Right renal pelvis (tissue), 4 donors: ENCODE measurements at regions not wholly inside any gene's neighbourhood (a gene's known extent, or its start where the extent isn't known, plus 50 kb on each side); places are given as distances from the start of the nearest gene placed in this dataset.

Experiments
- DNase-seq, 4 donors: peaks; one replicate each; pipeline ENCODE4 v3.0.0-alpha.2; 2013; ENCODE audit warnings: low read depth in 4 of 4, low spot score in 3 of 4, missing footprints in 1 of 4

DNA sequence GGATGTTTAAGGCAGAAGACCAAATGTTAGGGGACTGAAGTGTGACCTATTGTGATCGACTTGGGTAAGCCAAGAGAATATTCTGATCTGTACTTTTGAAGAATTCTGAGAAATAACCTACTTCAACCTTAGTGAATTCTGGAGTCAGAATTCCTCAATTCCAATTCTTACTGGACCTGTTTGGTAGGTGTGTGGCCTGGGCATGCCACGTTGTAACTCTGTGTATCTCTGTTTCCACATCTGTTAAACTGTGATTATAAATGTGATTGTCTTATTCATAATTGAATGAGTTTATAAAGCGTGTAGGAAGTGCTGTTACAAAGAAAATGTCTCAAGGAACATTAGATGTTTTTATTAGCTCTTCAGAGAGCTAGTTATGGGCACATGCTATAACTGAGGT lies 64.5 kb downstream of the TUSC1 start:
- no peak for DNase-seq

- DNase-seq: no peak
Observed at GRCh38 chr9:25603106-25603505, 75.1 kb downstream of the TUSC1 start.

GRCh38 chr9:25602400-25603044 lies 75.7 kb downstream of the TUSC1 start:
- peak; percentile 1 to 20 (median 14) for DNase-seq

DNA sequence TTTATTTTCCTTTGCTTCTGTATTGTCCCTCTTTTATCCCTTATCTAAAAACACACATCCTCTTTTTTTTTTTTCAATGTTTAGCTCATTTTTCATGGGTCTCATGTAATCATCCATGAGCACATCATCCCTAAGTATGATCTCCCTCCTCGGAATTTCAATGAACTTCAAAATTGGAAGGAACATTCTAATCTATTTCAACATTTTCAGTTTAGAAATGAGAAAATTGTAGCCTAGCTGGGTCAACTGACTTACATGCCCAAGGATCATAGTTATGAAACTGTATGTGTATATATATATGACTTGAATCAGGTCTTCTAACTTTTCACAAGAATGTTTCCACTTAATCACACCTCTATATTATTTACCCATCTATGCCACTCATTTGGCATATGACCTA lies 77.7 kb downstream of the TUSC1 start:
- DNase-seq: no peak

DNA sequence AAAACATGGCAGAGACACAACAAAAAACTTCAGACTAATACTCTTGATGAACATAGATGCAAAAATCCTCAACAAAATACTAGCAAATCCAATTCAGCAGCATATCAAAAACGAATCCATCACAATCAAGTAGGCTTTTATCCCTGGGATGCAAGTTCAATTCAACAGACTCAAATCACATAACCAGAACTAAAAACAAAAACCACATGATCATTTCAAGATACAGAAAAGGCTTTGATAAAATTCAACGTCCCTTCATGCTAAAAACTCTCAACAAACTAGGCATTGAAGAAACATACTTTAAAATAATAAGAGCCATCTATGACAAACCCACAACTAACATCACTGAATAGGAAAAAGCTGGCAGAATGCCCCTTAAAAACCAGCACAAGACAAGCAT lies 93.6 kb downstream of the TUSC1 start:
- no peak for DNase-seq

- DNase-seq: no peak
Observed at GRCh38 chr9:25573281-25573680, 105.0 kb downstream of the TUSC1 start.

GRCh38 chr9:25571491-25571890 lies 106.8 kb downstream of the TUSC1 start:
- no peak for DNase-seq

DNA sequence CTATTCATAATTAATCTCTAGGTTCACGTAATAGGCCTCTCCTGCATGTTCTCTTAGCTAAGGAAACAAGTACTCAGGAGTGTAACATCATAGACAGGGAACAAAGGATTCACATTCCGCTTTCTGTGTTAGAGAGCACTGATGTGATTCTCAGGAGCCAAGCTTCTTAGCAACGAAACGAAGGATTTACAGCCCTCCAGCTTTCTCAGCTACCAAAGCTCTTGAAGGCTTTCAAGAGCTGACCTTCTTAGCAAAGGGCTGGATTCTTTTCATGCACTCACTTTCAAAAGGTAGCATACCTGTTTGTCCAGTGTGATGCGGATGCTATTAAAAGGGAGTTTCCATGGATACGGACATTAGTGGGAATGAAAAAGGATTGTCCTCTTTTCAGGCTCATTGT lies 107.4 kb downstream of the TUSC1 start:
- no peak for DNase-seq

DNA sequence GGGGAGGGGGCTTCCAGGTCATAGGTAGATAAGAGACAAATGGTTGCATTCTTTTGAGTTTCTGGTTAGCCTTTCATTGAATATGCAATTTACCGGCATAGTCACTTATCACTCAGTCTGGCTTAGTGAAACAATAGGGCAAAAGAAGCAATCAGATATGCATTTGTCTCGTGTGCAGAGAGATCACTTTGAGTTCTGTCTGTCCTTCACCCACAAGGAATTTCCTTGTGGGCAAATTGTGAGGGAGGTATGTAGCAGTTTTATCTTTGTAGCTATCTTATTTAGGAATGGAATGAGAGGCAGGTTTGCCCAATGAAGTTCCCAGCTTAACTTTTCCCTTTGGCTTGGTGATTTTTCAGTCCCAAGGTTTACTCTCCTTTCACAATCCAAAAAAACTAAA lies 116.1 kb downstream of the TUSC1 start:
- no peak for DNase-seq

DNA sequence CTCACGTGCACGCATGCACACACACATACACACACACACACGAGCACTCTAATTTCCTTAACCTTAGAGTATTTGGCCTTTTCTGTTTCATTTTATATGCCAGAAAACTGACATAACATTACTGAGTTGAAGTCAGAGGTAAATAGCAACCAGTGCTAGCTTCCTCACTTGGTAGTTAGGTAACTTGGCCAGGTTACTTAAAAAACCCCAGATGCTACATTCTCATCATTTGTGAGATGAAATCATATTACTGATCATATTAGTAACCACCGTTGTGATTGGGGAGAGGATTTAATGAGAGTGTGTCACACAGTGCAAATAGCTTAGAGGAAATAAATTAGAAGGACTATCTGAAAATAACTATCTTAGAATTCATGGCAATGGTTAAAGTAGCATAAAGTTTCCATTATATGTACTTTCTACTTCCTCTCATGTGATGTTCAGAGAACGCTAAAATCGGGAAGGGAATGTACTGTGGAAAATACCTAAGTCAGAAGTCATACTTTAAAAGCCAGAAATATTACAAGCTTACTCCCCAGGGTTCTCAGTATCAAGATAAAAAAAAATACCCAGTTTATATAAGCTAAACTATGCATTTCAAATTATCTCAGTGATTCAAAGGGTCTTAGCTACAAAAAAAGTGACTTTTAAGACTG lies 120.5 kb downstream of the TUSC1 start:
- DNase-seq: no peak

GRCh38 chr9:25556540-25556939 lies 121.7 kb downstream of the TUSC1 start:
- DNase-seq: no peak

DNA sequence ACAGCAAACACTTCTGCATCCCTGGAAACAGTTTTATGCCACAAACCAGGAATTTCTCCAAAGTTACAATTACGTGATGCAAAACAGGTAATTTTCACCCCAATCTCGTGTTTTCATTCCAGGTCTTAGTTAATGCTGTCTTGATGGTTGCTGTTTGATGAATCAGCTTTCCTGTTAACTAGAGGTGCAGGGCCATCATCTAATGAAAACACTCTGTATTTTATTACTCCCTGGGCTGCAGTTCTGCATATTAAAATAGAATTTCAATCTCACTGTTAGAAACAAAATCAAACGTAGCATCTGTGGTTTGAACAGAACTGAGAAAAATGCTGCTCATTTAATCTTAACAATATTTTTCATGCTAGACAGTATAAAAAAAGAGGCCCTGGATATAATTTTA lies 129.4 kb downstream of the TUSC1 start:
- DNase-seq: no peak

- no peak for DNase-seq
Observed at GRCh38 chr9:25543806-25544205, 134.4 kb downstream of the TUSC1 start.

GRCh38 chr9:25542319-25542718 lies 135.9 kb downstream of the TUSC1 start:
- DNase-seq: no peak

DNA sequence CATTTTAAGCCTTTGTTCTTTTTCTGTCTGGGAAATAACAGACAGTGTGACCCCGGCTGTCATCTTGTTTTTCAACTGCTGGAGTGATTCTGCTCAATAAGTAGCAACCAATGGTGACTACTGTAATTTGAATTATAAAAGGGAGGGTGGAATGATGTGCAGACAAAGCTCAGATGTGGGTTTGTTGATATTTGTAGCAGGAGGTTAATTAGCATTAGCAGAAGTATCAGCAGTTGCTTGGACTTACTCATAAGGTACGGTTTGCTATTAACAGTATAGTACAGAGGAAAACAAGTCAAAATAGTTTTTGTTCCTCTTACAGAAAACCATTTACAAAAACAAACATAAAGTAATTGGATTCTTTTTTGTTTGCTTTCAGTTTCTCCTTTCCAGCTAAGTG lies 140.4 kb downstream of the TUSC1 start:
- DNase-seq: no peak

- no peak for DNase-seq
Observed at GRCh38 chr9:25519286-25519685, 159.0 kb downstream of the TUSC1 start.

DNA sequence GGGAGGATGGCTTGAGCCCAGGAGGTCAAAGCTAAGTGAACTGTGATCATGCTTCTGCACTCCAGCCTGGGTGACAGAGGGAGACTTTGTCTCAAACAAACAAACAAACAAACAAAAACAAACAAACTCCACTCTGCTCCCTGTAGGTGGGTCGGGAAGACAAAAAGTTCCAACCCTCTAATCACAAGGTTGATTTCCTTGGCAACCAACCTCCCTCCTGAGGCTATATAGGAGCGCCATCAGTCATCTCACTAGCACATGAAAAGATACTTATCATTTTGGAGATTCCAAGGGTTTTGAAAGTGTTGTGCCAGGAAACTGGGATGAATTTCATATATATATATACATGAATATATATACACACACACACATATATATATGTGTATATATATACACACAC lies 160.5 kb downstream of the TUSC1 start:
- DNase-seq: no peak

GRCh38 chr9:25513509-25514033 lies 164.7 kb downstream of the TUSC1 start:
- DNase-seq: no peak

DNA sequence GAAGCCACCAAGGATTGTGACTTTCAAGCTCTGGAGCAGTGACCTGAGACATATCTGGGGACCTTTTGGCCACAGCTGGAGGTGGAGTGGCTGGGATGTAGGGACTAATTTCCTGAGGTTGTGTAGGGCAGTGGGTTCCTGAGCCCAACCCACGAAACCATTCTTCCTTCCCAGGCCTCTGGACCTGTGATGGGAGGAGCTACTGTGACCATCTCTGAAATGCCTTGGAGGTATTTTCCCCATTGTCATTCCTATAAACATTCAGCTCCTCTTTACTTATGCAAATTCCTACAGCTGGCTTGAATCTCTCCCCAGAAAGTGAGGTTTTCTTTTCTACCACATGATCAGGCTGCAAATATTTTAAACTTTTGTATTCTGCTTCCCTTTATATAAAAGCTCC lies 172.6 kb downstream of the TUSC1 start:
- DNase-seq: no peak

DNA sequence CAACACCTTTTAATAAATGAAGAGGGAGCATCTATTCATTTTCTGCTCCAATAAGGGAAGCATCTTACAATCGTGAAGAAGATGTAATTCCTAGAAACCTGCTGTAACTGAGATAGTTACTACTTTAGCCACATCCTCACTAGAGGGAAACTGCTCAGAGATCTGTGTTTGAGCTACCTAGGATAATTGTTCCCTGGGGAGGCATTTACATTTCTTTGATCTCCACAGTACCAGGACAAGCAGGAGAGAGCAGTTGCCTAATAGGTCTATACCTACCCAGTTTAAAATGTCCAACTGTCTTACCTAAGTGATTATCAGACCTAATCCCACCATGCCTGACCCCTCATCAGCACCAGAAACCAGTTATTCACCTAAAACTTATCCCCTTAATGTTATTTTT lies 196.9 kb downstream of the TUSC1 start:
- DNase-seq: no peak

DNA sequence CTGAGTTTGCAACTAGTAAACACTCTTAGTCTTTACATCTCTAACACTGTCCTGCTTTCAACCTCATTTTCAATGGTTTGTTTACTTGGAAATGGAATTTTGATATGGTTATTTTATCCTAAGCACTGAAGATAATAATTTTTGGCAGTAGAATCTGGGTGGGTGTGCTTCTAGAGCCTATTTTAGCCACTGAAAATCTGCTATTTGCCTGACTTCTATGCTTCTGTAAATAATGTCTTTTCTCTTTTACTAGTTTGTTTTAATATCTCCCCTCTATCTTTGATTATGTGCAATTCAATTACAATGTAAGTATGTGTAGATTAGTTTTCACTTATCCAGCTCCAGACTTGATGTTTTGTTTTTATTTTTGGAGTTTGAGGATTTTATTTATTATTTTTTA lies 197.5 kb downstream of the TUSC1 start:
- DNase-seq: no peak

DNA sequence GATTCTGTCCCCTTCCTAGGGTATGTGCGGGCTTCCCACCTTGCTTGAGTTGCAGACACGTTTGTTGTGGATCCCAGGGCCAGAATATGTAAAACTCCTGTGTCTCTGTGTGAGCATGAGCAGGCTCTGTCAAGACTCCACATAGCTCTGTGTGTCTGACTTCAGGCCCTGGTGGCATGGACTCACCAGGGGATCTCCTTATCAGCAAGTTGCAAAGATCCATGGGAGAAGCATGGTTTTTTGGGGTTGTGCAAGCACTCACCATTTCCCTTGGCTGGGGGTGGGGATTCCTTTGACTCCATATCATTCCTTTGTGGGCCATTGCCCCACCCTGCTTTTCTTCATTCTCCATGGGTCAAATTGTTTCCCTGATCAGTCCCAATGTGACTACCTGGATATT lies 205.6 kb downstream of the TUSC1 start:
- DNase-seq: no peak
